DOHH2 (cell line): ENCODE measurements at regions not wholly inside any gene's neighbourhood (a gene's known extent, or its start where the extent isn't known, plus 50 kb on each side); places are given as distances from the start of the nearest gene placed in this dataset.

Experiments
- CTCF ChIP-seq: fragments of 200-600 bp; sonication (generic); IDR thresholded peaks from one replicate; pipeline ENCODE4 v1.5.1; 2014; ENCODE audit warnings: antibody characterized with exemption, mild to moderate bottlenecking, low read depth, low read length; ENCODE audit not compliant: poor library complexity, severe bottlenecking
- EZH2phosphoT487 ChIP-seq: fragments of 200-600 bp; sonication (generic); IDR thresholded peaks from 2 replicates; pipeline ENCODE4 v1.6.1; 2017; ENCODE audit warnings: borderline replicate concordance, mild to moderate bottlenecking, antibody characterized with exemption, low read length, moderate library complexity, mixed read lengths

GRCh38 chr4:159564615-159565014, 461.7 kb downstream of the RAPGEF2 start:
- TF ChIP-seq CTCF = no peak
- no peak for TF ChIP-seq EZH2phosphoT487
